ENCODE measurements at regions not wholly inside any gene's neighbourhood (a gene's known extent, or its start where the extent isn't known, plus 50 kb on each side); places are given as distances from the start of the nearest gene placed in this dataset.

GRCh38 chr2:116676776-116677175 is 1137.7 kb upstream of the DDX18 start:
- DNase-seq = no peak

GRCh38 chr2:116680256-116680936 is 1134.1 kb upstream of the DDX18 start:
- no peak for TF ChIP-seq CTCF (IDR thresholded peaks at IDR 0.05; ENCODE audit: borderline replicate concordance, extremely low read depth, low read length, poor library complexity, severe bottlenecking)
- no peak for TF ChIP-seq EZH2 (IDR thresholded peaks at IDR 0.05; ENCODE audit: borderline replicate concordance, low read depth, low read length, severe bottlenecking)
- H3K36me3 ChIP-seq (ENCODE audit: insufficient read depth, low read length) = no peaks in the 10 kb centered on the region
- H3K27me3 ChIP-seq (ENCODE audit: insufficient read depth, low read length, poor library complexity) = no peaks in the 10 kb centered on the region
- H3K9me3 ChIP-seq (ENCODE audit: insufficient read depth, low read length, severe bottlenecking) = no peaks in the 10 kb centered on the region
- H4K20me1 ChIP-seq (ENCODE audit: insufficient read depth, low read length) = no peaks in the 10 kb centered on the region
- DNase-seq (no peak), ATAC-seq (ENCODE audit: insufficient read depth, low read depth) (no peak)
- H3K9ac ChIP-seq (ENCODE audit: low read depth, low read length) = no peak overlapping the region
- H3K4me1 ChIP-seq (ENCODE audit: insufficient read depth, low read length) = no peaks in the 10 kb centered on the region
- H3K4me3 ChIP-seq (ENCODE audit: low read depth in 1 of 2, low read length in 2 of 2) = no peak overlapping the region
- H2AFZ ChIP-seq (ENCODE audit: low read depth, low read length) = no peak overlapping the region
- no peak overlapping the region for H3K4me2 ChIP-seq (ENCODE audit: insufficient read depth, low read length)
- H3K27ac ChIP-seq (ENCODE audit: low read length) = no peak overlapping the region
- no peaks in the 10 kb centered on the region for H3K79me2 ChIP-seq (ENCODE audit: insufficient read depth, low read length)

More at GRCh38 chr2:116676776-116677175, 1137.7 kb upstream of the DDX18 start:
- no peak overlapping the region for H3K4me2 ChIP-seq (ENCODE audit: insufficient read depth, low read length)
- no peaks in the 10 kb centered on the region for H3K27me3 ChIP-seq (ENCODE audit: insufficient read depth, low read length, poor library complexity)
- no peak overlapping the region for H2AFZ ChIP-seq (ENCODE audit: low read depth, low read length)
- no peak for TF ChIP-seq CTCF (IDR thresholded peaks at IDR 0.05; ENCODE audit: borderline replicate concordance, extremely low read depth, low read length, poor library complexity, severe bottlenecking)
- TF ChIP-seq EZH2 (IDR thresholded peaks at IDR 0.05; ENCODE audit: borderline replicate concordance, low read depth, low read length, severe bottlenecking) = no peak
- no peaks in the 10 kb centered on the region for H3K36me3 ChIP-seq (ENCODE audit: insufficient read depth, low read length)
- H3K79me2 ChIP-seq (ENCODE audit: insufficient read depth, low read length) = no peaks in the 10 kb centered on the region
- H4K20me1 ChIP-seq (ENCODE audit: insufficient read depth, low read length) = no peaks in the 10 kb centered on the region
- H3K9ac ChIP-seq (ENCODE audit: low read depth, low read length) = no peak overlapping the region
- no peak overlapping the region for H3K4me3 ChIP-seq (ENCODE audit: low read depth in 1 of 2, low read length in 2 of 2)
- no peaks in the 10 kb centered on the region for H3K4me1 ChIP-seq (ENCODE audit: insufficient read depth, low read length)
- no peak for ATAC-seq (ENCODE audit: insufficient read depth, low read depth)
- H3K9me3 ChIP-seq (ENCODE audit: insufficient read depth, low read length, severe bottlenecking) = no peaks in the 10 kb centered on the region
- H3K27ac ChIP-seq (ENCODE audit: low read length) = no peak overlapping the region

GRCh38 chr2:116687371-116687770 is 1127.1 kb upstream of the DDX18 start:
- no peak for TF ChIP-seq EZH2 (IDR thresholded peaks at IDR 0.05; ENCODE audit: borderline replicate concordance, low read depth, low read length, severe bottlenecking)
- no peak for TF ChIP-seq CTCF (IDR thresholded peaks at IDR 0.05; ENCODE audit: borderline replicate concordance, extremely low read depth, low read length, poor library complexity, severe bottlenecking)
- Histone ChIP-seq H3K9me3 (ENCODE audit: insufficient read depth, low read length, severe bottlenecking) (peaks cover 3% of the 10 kb centered on the region), H2AFZ (ENCODE audit: low read depth, low read length) (no peak overlapping the region), H3K4me3 (ENCODE audit: low read depth in 1 of 2, low read length in 2 of 2) (no peak overlapping the region), H3K27me3 (ENCODE audit: insufficient read depth, low read length, poor library complexity) (no peaks in the 10 kb centered on the region), H3K27ac (ENCODE audit: low read length) (no peak overlapping the region), H3K79me2 (ENCODE audit: insufficient read depth, low read length) (no peaks in the 10 kb centered on the region), H3K4me1 (ENCODE audit: insufficient read depth, low read length) (no peaks in the 10 kb centered on the region), H3K36me3 (ENCODE audit: insufficient read depth, low read length) (no peaks in the 10 kb centered on the region), H4K20me1 (ENCODE audit: insufficient read depth, low read length) (no peaks in the 10 kb centered on the region), H3K9ac (ENCODE audit: low read depth, low read length) (no peak overlapping the region), H3K4me2 (ENCODE audit: insufficient read depth, low read length) (no peak overlapping the region)
- DNase-seq (no peak), ATAC-seq (ENCODE audit: insufficient read depth, low read depth) (no peak)

All from DND-41 (cell line).